Limb (tissue), 2 donors: ENCODE measurements at regions not wholly inside any gene's neighbourhood (a gene's known extent, or its start where the extent isn't known, plus 50 kb on each side); places are given as distances from the start of the nearest gene placed in this dataset.

Experiments used
- DNase-seq, 2 donors: peaks; one replicate each; pipeline ENCODE4 v3.0.0-alpha.2; 2016; ENCODE audit errors: extremely low spot score in 2 of 2

GRCh38 chr21:24395320-24395923 is 1211.9 kb downstream of the MRPL39 start:
- no peak for DNase-seq

GRCh38 chr21:24375201-24375600 is 1232.1 kb downstream of the MRPL39 start:
- no peak for DNase-seq

- no peak for DNase-seq
These were observed 1234.8 kb downstream of the MRPL39 start for GRCh38 chr21:24372506-24372905.

- no peak for DNase-seq
These were observed 1237.5 kb downstream of the MRPL39 start for GRCh38 chr21:24369746-24370145.

- no peak for DNase-seq
These were observed 1238.0 kb downstream of the MRPL39 start for GRCh38 chr21:24369278-24369677.

GRCh38 chr21:24367936-24368335 is 1239.3 kb downstream of the MRPL39 start:
- no peak for DNase-seq

- DNase-seq: no peak
These were observed 1253.8 kb downstream of the MRPL39 start for GRCh38 chr21:24353492-24353891.

- DNase-seq: no peak
These were observed 1267.9 kb downstream of the MRPL39 start for GRCh38 chr21:24339406-24339805.

GRCh38 chr21:24336491-24336890 is 1270.8 kb downstream of the MRPL39 start:
- no peak for DNase-seq

GRCh38 chr21:24323536-24323935 is 1283.7 kb downstream of the MRPL39 start:
- DNase-seq: no peak

GRCh38 chr21:24316277-24316922 is 1290.9 kb downstream of the MRPL39 start:
- no peak for DNase-seq

GRCh38 chr21:24310788-24311187 is 1296.5 kb downstream of the MRPL39 start:
- DNase-seq: no peak

GRCh38 chr21:24308183-24308582 is 1299.1 kb downstream of the MRPL39 start:
- DNase-seq: no peak

GRCh38 chr21:24302400-24302799 is 1304.9 kb downstream of the MRPL39 start:
- DNase-seq: no peak

- DNase-seq: no peak
These were observed 1309.2 kb downstream of the MRPL39 start for GRCh38 chr21:24298040-24298439.

GRCh38 chr21:24294171-24294570 is 1313.1 kb downstream of the MRPL39 start:
- DNase-seq: no peak

GRCh38 chr21:24290151-24290833 is 1317.0 kb downstream of the MRPL39 start:
- no peak for DNase-seq

GRCh38 chr21:24289539-24289938 is 1317.7 kb downstream of the MRPL39 start:
- no peak for DNase-seq

GRCh38 chr21:24280596-24280995 is 1326.7 kb downstream of the MRPL39 start:
- no peak for DNase-seq

GRCh38 chr21:24278711-24279110 is 1328.6 kb downstream of the MRPL39 start:
- DNase-seq: no peak

GRCh38 chr21:24276204-24276603 is 1331.1 kb downstream of the MRPL39 start:
- no peak for DNase-seq

- DNase-seq: no peak
These were observed 1331.7 kb downstream of the MRPL39 start for GRCh38 chr21:24275616-24276015.

- DNase-seq: no peak
These were observed 1334.8 kb downstream of the MRPL39 start for GRCh38 chr21:24272521-24272938.
